T47D (cell line): ENCODE measurements at regions not wholly inside any gene's neighbourhood (a gene's known extent, or its start where the extent isn't known, plus 50 kb on each side); places are given as distances from the start of the nearest gene placed in this dataset.

ENCODE experiments used
- DNase-seq, 2 experiments: peaks; one replicate each; pipeline versions ENCODE4 v3.0.0 to v3.0.0-alpha.2; 2011 to 2012; ENCODE audit warnings: low read depth in 1 of 2, low spot score in 1 of 2
- JUND ChIP-seq: IDR thresholded peaks from 2 replicates; pipeline ENCODE4 v1.6.1; 2012; ENCODE audit warnings: low read depth
- in situ Hi-C: cut with HindIII; loops from 2 replicates; pipeline ENCODE4 v1.10.0; 2016; ENCODE audit warnings: low sequenced_read_pairs, low pct_unique_long_range_greater_than_20kb

- no peak for TF ChIP-seq JUND
- in situ Hi-C loops: no loop called here
- DNase-seq: no peak
Measured at GRCh38 chr2:190766174-190766572, 114.4 kb upstream of the GLS start.

GRCh38 chr2:190766595-190766994 is 114.0 kb upstream of the GLS start:
- TF ChIP-seq JUND: no peak
- DNase-seq: no peak
- in situ Hi-C loops: no loop called here

GRCh38 chr2:190767821-190768220 is 112.8 kb upstream of the GLS start:
- no peak for DNase-seq
- TF ChIP-seq JUND: no peak
- in situ Hi-C loops: no loop called here

- no peak for TF ChIP-seq JUND
- no peak for DNase-seq
- in situ Hi-C loops: no loop called here
Measured at GRCh38 chr2:190769258-190769657, 111.4 kb upstream of the GLS start.

- in situ Hi-C loops: no loop called here
- TF ChIP-seq JUND: no peak
Measured at GRCh38 chr2:190771726-190772125, 108.9 kb upstream of the GLS start.

GRCh38 chr2:190780594-190780993 is 100.0 kb upstream of the GLS start:
- DNase-seq: no peak
- in situ Hi-C loops: no loop called here
- TF ChIP-seq JUND: no peak

More at GRCh38 chr2:190771726-190772125, 108.9 kb upstream of the GLS start:
- no peak for DNase-seq

GRCh38 chr2:190781604-190782198 is 98.9 kb upstream of the GLS start:
- TF ChIP-seq JUND: no peak
- DNase-seq: peak in 1 of 2 experiments; percentile 60
- in situ Hi-C loops: no loop called here

GRCh38 chr2:190782264-190782663 is 98.4 kb upstream of the GLS start:
- in situ Hi-C loops: no loop called here
- TF ChIP-seq JUND: no peak
- no peak for DNase-seq

GRCh38 chr2:190783513-190784263 is 96.9 kb upstream of the GLS start:
- in situ Hi-C loops: no loop called here
- no peak for TF ChIP-seq JUND
- no peak for DNase-seq

GRCh38 chr2:190785334-190785733 is 95.3 kb upstream of the GLS start:
- no peak for TF ChIP-seq JUND
- in situ Hi-C loops: no loop called here
- DNase-seq: no peak

- peak in 1 of 2 experiments; percentile 90 for DNase-seq
- in situ Hi-C loops: no loop called here
- TF ChIP-seq JUND: no peak; the same call in 1 of the 2 replicates
Measured at GRCh38 chr2:190786404-190787166, 94.0 kb upstream of the GLS start.

- DNase-seq: no peak
- TF ChIP-seq JUND: no peak
- in situ Hi-C loops: no loop called here
Measured at GRCh38 chr2:190787743-190788235, 92.8 kb upstream of the GLS start.
